Astrocyte of the spinal cord (primary cell): ENCODE measurements at regions not wholly inside any gene's neighbourhood (a gene's known extent, or its start where the extent isn't known, plus 50 kb on each side); places are given as distances from the start of the nearest gene placed in this dataset.

Source experiments
- DNase-seq: peaks from one replicate; pipeline ENCODE4 v3.0.0; 2011; ENCODE audit warnings: low read depth, low spot score
- H3K4me3 ChIP-seq: 2 replicates; pipeline ENCODE4 v1.5.1; 2011; ENCODE audit warnings: low read depth, mild to moderate bottlenecking, low read length, moderate library complexity
- in situ Hi-C: cut with HindIII; loops from 2 replicates; pipeline ENCODE4 v1.10.0; 2017; ENCODE audit warnings: low sequenced_read_pairs
- TF ChIP-seq, protein P1 (sequence below): IDR thresholded peaks from 2 replicates; pipeline ENCODE4 v1.5.1; 2012; ENCODE audit warnings: low read depth, mild to moderate bottlenecking, low read length, inconsistent platforms

DNA sequence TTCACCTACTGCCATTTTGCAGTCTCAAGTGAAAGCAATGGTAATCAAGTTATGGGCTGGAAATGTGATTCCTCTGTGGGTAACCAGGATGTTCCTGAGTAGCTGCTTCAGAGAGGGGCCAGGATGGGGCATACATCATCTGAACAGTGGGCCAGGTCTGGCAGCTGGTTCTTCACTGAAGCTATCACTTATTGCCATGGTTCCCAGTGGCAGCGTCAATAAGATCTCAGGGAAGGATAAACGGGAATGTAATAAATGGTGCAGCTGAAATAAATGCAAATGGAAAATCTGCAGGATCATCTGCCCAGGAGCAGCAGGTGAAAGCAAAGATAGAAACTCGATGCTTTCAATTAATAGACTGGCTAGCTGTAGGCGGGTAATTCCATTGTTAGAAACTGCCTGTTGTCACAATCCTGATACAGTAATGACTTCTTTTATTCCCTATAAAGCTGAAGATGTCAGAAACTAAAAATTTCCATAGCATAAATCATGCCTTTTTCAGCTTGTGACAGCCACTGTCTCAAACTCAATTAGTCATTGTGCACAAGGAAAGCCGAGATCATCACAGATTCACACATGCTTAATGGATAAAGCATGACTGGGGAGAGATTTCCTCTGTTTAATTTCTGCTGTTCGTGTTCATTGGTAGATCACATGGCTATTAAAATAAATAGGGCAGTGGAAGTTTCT lies 56.2 kb upstream of the CCDC85A start:
- in situ Hi-C loops = no loop called here
- no peak overlapping the region for H3K4me3 ChIP-seq
- DNase-seq = no peak
- TF ChIP-seq, protein P1, sequence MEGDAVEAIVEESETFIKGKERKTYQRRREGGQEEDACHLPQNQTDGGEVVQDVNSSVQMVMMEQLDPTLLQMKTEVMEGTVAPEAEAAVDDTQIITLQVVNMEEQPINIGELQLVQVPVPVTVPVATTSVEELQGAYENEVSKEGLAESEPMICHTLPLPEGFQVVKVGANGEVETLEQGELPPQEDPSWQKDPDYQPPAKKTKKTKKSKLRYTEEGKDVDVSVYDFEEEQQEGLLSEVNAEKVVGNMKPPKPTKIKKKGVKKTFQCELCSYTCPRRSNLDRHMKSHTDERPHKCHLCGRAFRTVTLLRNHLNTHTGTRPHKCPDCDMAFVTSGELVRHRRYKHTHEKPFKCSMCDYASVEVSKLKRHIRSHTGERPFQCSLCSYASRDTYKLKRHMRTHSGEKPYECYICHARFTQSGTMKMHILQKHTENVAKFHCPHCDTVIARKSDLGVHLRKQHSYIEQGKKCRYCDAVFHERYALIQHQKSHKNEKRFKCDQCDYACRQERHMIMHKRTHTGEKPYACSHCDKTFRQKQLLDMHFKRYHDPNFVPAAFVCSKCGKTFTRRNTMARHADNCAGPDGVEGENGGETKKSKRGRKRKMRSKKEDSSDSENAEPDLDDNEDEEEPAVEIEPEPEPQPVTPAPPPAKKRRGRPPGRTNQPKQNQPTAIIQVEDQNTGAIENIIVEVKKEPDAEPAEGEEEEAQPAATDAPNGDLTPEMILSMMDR = no peak

DNA sequence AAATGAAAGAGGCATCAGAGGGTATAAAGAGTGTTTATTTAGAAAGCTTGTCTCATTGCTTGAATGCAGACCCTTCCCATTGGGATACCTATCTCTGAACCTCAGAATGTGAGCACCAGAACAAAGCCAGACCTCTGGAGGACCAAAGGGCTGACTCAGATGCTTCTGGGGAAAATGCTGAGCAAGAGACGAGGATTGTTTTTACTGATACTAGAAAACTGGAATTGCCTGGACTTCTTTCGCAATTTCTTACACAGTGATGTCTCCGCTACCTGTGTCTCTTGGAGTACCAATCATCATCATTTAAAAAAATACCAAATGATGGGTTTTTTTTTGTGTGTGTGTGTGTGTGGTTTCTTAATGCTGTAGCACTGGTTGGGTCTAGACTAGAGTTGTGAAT lies 55.6 kb upstream of the CCDC85A start:
- TF ChIP-seq, protein P1 = no peak
- in situ Hi-C loops = no loop called here
- DNase-seq = no peak
- no peak overlapping the region for H3K4me3 ChIP-seq

DNA sequence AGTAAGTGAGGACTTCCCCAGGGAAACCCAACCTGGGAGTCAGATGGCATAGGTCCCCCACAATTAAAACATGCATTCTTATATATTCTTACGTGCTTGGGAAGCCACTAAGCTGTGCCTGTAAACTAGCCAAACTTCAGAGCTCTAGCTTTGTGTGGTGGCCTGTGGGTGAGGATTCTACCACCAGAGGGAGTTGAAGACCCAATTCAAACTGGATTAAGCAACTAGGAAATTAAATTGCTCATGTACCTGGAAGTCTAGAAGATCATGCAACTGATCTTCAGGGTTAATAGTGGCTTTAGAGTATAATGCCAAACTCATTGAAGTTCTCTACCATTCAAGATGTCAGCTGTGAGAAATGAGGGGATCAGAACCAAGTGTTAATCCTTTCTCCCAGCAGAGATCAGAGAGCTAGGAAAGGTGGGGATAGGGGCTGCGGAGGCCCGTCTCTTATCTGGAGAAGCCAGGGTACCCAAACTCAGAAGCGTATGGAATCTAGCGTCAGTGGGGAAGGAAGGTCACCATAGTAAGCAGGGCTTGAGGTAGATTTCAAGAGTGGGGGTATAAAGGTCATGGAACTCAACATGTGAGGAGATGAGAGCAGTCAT lies 53.2 kb upstream of the CCDC85A start:
- no peak overlapping the region for H3K4me3 ChIP-seq
- in situ Hi-C loops = no loop called here
- TF ChIP-seq, protein P1 = peak; percentile 86
- DNase-seq = peak; percentile 43

GRCh38 chr2:56132138-56132537 lies 51.7 kb upstream of the CCDC85A start:
- TF ChIP-seq, protein P1 = peak; percentile 44
- in situ Hi-C loops = no loop called here
- peak; percentile 52 for DNase-seq
- no peak overlapping the region for H3K4me3 ChIP-seq

GRCh38 chr2:56133441-56133840 lies 50.3 kb upstream of the CCDC85A start:
- TF ChIP-seq, protein P1 = no peak
- DNase-seq = no peak
- in situ Hi-C loops = no loop called here
- no peak overlapping the region for H3K4me3 ChIP-seq

- DNase-seq = no peak
- TF ChIP-seq, protein P1 = no peak
- in situ Hi-C loops = no loop called here
- H3K4me3 ChIP-seq = no peak overlapping the region
These were observed 49.7 kb upstream of the CCDC85A start for GRCh38 chr2:56133931-56134629.
